Neural crest cell (in vitro differentiated cells): ENCODE measurements at regions not wholly inside any gene's neighbourhood (a gene's known extent, or its start where the extent isn't known, plus 50 kb on each side); places are given as distances from the start of the nearest gene placed in this dataset.

Experiments used
- DNase-seq: peaks from one replicate; pipeline ENCODE4 v3.0.0; 2021; ENCODE audit warnings: low read depth, mixed read lengths, low spot score
- H3K27ac Mint-ChIP-seq: one replicate; pipeline ENCODE4 v1.8.0; 2021; ENCODE audit warnings: mild to moderate bottlenecking, mixed read lengths; ENCODE audit not compliant: unreplicated experiment
- H3K27me3 Mint-ChIP-seq: 2 replicates; pipeline ENCODE4 v1.8.0; 2021; ENCODE audit warnings: low read depth, mild to moderate bottlenecking, mixed read lengths
- H3K36me3 Mint-ChIP-seq: 2 replicates; pipeline ENCODE4 v1.8.0; 2021; ENCODE audit warnings: low read depth, mild to moderate bottlenecking, mixed read lengths
- H3K4me1 Mint-ChIP-seq: 2 replicates; pipeline ENCODE4 v1.8.0; 2021; ENCODE audit warnings: mixed read lengths
- H3K4me3 Mint-ChIP-seq: one replicate; pipeline ENCODE4 v1.8.0; 2021; ENCODE audit warnings: mild to moderate bottlenecking, mixed read lengths
- H3K9me3 Mint-ChIP-seq: 2 replicates; pipeline ENCODE4 v1.8.0; 2021; ENCODE audit warnings: mixed read lengths
- CTCF ChIP-seq: fragments of 200-600 bp; sonication (generic); conservative IDR thresholded peaks from 2 replicates; pipeline ENCODE4 v1.5.0; 2021; ENCODE audit warnings: antibody characterized with exemption, mild to moderate bottlenecking

- Mint-ChIP-seq H3K27me3 (no peaks in the 10 kb centered on the region), H3K36me3 (no peaks in the 10 kb centered on the region), H3K9me3 (no peaks in the 10 kb centered on the region), H3K4me1 (peaks cover 13% of the 10 kb centered on the region), H3K4me3 (no peak overlapping the region), H3K27ac (no peak overlapping the region)
- no peak for DNase-seq
- no peak for TF ChIP-seq CTCF
These were observed 273.6 kb downstream of the ADGB start for GRCh38 chr6:146872426-146872785.

GRCh38 chr6:146874278-146875018, 275.7 kb downstream of the ADGB start:
- H3K27ac Mint-ChIP-seq = no peak overlapping the region
- no peaks in the 10 kb centered on the region for H3K36me3 Mint-ChIP-seq
- H3K27me3 Mint-ChIP-seq = no peaks in the 10 kb centered on the region
- DNase-seq = no peak
- H3K4me1 Mint-ChIP-seq = peaks cover 13% of the 10 kb centered on the region
- no peak for TF ChIP-seq CTCF
- no peaks in the 10 kb centered on the region for H3K9me3 Mint-ChIP-seq
- H3K4me3 Mint-ChIP-seq = no peak overlapping the region

GRCh38 chr6:146875927-146876270, 277.1 kb downstream of the ADGB start:
- Mint-ChIP-seq H3K9me3 (no peaks in the 10 kb centered on the region), H3K27me3 (no peaks in the 10 kb centered on the region), H3K4me3 (no peak overlapping the region), H3K4me1 (peaks cover 13% of the 10 kb centered on the region), H3K27ac (no peak overlapping the region), H3K36me3 (no peaks in the 10 kb centered on the region)
- DNase-seq = no peak
- TF ChIP-seq CTCF = no peak

- Mint-ChIP-seq H3K4me3 (no peak overlapping the region), H3K9me3 (no peaks in the 10 kb centered on the region), H3K27me3 (no peaks in the 10 kb centered on the region), H3K4me1 (peaks cover 13% of the 10 kb centered on the region), H3K27ac (no peak overlapping the region), H3K36me3 (no peaks in the 10 kb centered on the region)
- TF ChIP-seq CTCF = no peak
- no peak for DNase-seq
These were observed 277.7 kb downstream of the ADGB start for GRCh38 chr6:146876271-146877151.

- Mint-ChIP-seq H3K4me3 (no peak overlapping the region), H3K27me3 (no peaks in the 10 kb centered on the region), H3K4me1 (peaks cover 13% of the 10 kb centered on the region), H3K27ac (no peak overlapping the region), H3K36me3 (no peaks in the 10 kb centered on the region), H3K9me3 (no peaks in the 10 kb centered on the region)
- TF ChIP-seq CTCF = no peak
- DNase-seq = no peak
These were observed 279.6 kb downstream of the ADGB start for GRCh38 chr6:146878168-146878951.
